ENCODE measurements at regions not wholly inside any gene's neighbourhood (a gene's known extent, or its start where the extent isn't known, plus 50 kb on each side); places are given as distances from the start of the nearest gene placed in this dataset.

DNA sequence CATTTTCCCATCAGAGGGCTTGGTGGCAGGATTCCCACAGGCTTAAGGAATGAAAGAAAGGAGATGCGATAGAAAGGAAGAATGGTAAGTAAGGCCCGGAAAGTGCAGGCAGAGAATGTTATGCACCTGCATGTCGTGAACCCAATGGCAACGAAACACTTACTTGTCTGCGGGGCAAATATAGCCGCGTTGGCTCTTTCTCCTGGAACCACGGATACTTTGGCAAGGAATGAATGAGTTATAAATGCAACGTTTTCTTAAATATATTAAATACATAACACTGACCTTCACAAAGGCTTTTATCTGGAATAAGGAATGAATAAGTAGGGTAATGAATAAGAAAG lies 192.1 kb downstream of the KATNAL1 start:
- 13% methylated on average over 9 of the region's 9 CpGs for WGBS
- TF ChIP-seq, protein P1, sequence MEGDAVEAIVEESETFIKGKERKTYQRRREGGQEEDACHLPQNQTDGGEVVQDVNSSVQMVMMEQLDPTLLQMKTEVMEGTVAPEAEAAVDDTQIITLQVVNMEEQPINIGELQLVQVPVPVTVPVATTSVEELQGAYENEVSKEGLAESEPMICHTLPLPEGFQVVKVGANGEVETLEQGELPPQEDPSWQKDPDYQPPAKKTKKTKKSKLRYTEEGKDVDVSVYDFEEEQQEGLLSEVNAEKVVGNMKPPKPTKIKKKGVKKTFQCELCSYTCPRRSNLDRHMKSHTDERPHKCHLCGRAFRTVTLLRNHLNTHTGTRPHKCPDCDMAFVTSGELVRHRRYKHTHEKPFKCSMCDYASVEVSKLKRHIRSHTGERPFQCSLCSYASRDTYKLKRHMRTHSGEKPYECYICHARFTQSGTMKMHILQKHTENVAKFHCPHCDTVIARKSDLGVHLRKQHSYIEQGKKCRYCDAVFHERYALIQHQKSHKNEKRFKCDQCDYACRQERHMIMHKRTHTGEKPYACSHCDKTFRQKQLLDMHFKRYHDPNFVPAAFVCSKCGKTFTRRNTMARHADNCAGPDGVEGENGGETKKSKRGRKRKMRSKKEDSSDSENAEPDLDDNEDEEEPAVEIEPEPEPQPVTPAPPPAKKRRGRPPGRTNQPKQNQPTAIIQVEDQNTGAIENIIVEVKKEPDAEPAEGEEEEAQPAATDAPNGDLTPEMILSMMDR (IDR thresholded peaks at IDR 0.05), result no peak
- TF ChIP-seq POLR2A (IDR thresholded peaks at IDR 0.05) (no peak), POLR2AphosphoS5 (IDR thresholded peaks at IDR 0.05) (no peak), EP300 (IDR thresholded peaks at IDR 0.05) (no peak)

GRCh38 chr13:30114571-30115256 lies 192.6 kb downstream of the KATNAL1 start:
- Histone ChIP-seq H3K9me3 (no peaks in the 10 kb centered on the region), H3K36me3 (no peaks in the 10 kb centered on the region), H3K27me3 (peaks cover 4% of the 10 kb centered on the region), H3K4me1 (peaks cover 44% of the 10 kb centered on the region), H3K27ac (peak overlapping the region; percentile 89), H3K4me3 (peak overlapping the region; percentile 71)
- WGBS, result 0% methylated on average over 17 of the region's 67 CpGs
- DNase-seq (ENCODE audit: low spot score in 2 of 2), result peak; percentile 94
- TF ChIP-seq, protein P1 (IDR thresholded peaks at IDR 0.05), result peak; percentile 88 to 90
- TF ChIP-seq POLR2AphosphoS5 (IDR thresholded peaks at IDR 0.05), result no peak
- TF ChIP-seq EP300 (IDR thresholded peaks at IDR 0.05), result no peak

More for the DNA sequence above, 192.1 kb downstream of the KATNAL1 start:
- H3K36me3 ChIP-seq, result no peaks in the 10 kb centered on the region
- peaks cover 4% of the 10 kb centered on the region for H3K27me3 ChIP-seq
- no peak for DNase-seq (ENCODE audit: low spot score in 2 of 2)
- peaks cover 48% of the 10 kb centered on the region for H3K4me1 ChIP-seq
- H3K27ac ChIP-seq, result no peak overlapping the region
- H3K4me3 ChIP-seq, result peak overlapping the region; percentile 71
- H3K9me3 ChIP-seq, result no peaks in the 10 kb centered on the region

GRCh38 chr13:30113983-30114570 lies 193.3 kb downstream of the KATNAL1 start:
- no peaks in the 10 kb centered on the region for H3K9me3 ChIP-seq
- no peak for DNase-seq (ENCODE audit: low spot score in 2 of 2)
- WGBS, result 30% methylated on average over 15 of the region's 15 CpGs
- peaks cover 4% of the 10 kb centered on the region for H3K27me3 ChIP-seq
- H3K27ac ChIP-seq, result peak overlapping the region; percentile 89
- no peaks in the 10 kb centered on the region for H3K36me3 ChIP-seq
- peaks cover 38% of the 10 kb centered on the region for H3K4me1 ChIP-seq
- peak overlapping the region; percentile 71 for H3K4me3 ChIP-seq
- TF ChIP-seq POLR2A (IDR thresholded peaks at IDR 0.05), result no peak
- TF ChIP-seq, protein P1 (IDR thresholded peaks at IDR 0.05), result no peak
- no peak for TF ChIP-seq POLR2AphosphoS5 (IDR thresholded peaks at IDR 0.05)
- no peak for TF ChIP-seq EP300 (IDR thresholded peaks at IDR 0.05)

- TF ChIP-seq, protein P1 (IDR thresholded peaks at IDR 0.05), result no peak
- no peak for TF ChIP-seq POLR2A (IDR thresholded peaks at IDR 0.05)
- Histone ChIP-seq H3K27me3 (peaks cover 4% of the 10 kb centered on the region), H3K9me3 (no peaks in the 10 kb centered on the region), H3K36me3 (no peaks in the 10 kb centered on the region), H3K4me1 (peaks cover 36% of the 10 kb centered on the region), H3K4me3 (no peak overlapping the region), H3K27ac (peak overlapping the region; percentile 89)
- DNase-seq (ENCODE audit: low spot score in 2 of 2), result no peak
- WGBS, result 69% methylated on average over 5 of the region's 5 CpGs
These were observed 193.8 kb downstream of the KATNAL1 start for GRCh38 chr13:30113551-30113950.

DNA sequence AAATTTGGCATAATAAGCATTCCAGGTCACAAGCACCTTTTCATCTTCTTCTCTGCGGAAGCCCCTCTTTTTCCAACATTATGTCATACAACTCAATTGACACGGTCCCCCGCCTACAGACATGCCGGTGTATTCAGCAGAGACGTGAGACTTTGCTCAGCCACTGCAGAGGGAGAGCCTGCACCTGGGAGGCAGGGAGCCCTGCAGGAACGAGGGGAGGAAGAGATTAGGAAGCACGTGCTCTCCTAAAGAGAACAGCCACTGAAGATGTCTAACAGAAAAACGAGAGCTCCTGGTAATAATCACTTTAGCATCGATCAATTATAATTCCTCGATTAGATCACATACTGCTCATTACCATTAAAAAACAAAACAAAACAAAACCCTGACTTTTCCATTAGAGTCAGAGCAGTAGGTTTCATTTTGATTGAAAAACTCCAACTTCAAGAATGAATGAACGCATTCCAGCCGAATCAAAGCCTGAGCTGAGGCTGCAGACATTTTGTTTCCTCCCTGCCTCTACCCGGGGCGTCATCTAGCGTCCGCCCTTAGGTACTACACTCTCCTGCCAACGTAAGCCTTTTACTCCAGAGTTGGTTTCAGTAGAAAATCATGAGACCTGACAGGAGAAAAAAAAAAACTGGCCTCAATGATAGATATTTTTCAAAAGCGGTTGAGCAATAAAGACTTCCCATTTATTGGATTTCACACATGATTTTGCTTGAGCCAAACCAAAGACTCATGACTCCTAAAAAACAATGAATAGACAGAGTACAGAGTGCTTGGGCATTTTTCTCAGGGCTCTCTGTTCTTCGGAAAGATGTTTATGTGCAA lies 194.5 kb downstream of the KATNAL1 start:
- H3K27ac ChIP-seq, result peak overlapping the region; percentile 89
- peak; percentile 87 to 91 for DNase-seq (ENCODE audit: low spot score in 2 of 2)
- H3K9me3 ChIP-seq, result no peaks in the 10 kb centered on the region

More for the DNA sequence above, 194.5 kb downstream of the KATNAL1 start:
- Histone ChIP-seq H3K36me3 (no peaks in the 10 kb centered on the region), H3K4me3 (no peak overlapping the region), H3K4me1 (peaks cover 43% of the 10 kb centered on the region), H3K27me3 (no peaks in the 10 kb centered on the region)
- TF ChIP-seq POLR2A (IDR thresholded peaks at IDR 0.05) (no peak), EP300 (IDR thresholded peaks at IDR 0.05) (no peak), POLR2AphosphoS5 (IDR thresholded peaks at IDR 0.05) (peak in 2 of 3 donors; percentile 49 to 60)
- TF ChIP-seq, protein P1 (IDR thresholded peaks at IDR 0.05), result peak; percentile 98 to 99
- WGBS, result 15% methylated on average over 19 of the region's 19 CpGs
